ENCODE measurements at regions not wholly inside any gene's neighbourhood (a gene's known extent, or its start where the extent isn't known, plus 50 kb on each side); places are given as distances from the start of the nearest gene placed in this dataset.
A peak's percentile ranks its signal among the peaks of the same experiment; 100 is the strongest.
"Not testable (repeated sequence)": the region's sequence is repeated elsewhere in the genome, so short reads cannot be mapped to it uniquely, and the experiment has no call there.

GRCh38 chr10:10734356-10735064 is 283.2 kb upstream of the CELF2 start:
- no peak for DNase-seq

- DNase-seq: no peak
Measured at GRCh38 chr10:10745291-10745690, 272.4 kb upstream of the CELF2 start.

- no peak for DNase-seq
Measured at GRCh38 chr10:10755490-10755889, 262.2 kb upstream of the CELF2 start.

DNA sequence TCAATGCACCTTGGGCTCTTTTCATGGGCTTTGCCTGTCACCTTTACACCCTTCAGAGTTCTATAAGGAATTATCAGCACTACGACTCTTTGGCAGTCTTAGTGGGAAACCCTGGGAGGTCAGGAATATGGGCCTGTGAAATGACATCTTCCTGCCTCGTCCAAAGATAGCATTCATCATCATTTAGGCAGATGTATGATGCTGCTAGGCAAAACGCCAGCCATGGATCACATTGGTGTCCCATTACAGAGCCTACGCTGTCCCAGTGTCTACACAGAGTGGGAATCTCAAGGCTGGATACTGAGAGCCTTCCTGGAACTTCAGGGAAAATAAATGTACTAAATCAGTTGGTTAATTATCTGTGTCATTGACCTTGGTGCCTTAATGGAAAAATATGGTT is 259.4 kb upstream of the CELF2 start:
- DNase-seq: no peak

GRCh38 chr10:10759806-10760205 is 257.9 kb upstream of the CELF2 start:
- not testable (repeated sequence) for DNase-seq

DNA sequence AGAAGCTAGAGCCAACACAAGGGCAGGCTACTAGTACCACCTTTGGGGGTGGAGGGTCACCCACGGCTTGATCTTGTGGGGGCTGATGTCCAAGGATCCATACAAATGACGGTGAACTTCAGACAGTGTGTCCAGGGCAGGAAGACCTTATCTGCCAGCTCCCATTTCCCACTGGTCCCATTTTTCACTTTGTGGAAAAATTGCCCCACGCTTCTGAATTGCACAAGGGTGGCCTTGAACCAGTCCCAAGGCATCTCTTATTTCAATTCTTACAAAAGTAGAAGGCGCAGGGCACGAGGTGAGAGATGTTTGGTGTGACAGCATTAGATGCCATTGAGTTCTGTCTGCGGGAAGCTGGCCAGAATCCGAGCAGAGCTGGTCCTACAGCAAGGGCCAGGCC is 252.7 kb upstream of the CELF2 start:
- DNase-seq: no peak

DNA sequence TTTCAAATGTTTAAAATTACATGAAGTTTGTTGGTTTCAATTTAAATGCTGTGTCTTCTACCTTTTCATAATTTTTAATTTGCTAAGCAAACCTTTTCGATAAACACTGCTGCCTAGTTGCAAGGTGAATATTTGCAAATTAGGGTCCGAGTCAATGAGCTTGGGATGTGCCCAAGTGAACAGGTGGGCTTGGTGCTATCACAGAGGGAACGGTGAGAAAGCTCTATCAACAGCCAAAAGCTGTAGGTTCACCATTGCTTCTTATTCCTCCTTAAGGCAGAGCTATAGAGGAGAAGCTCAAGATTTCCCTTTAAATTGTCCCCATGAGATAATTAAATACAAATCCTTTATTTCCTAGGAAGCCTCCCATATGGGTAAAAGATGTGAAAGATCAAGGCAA is 245.3 kb upstream of the CELF2 start:
- DNase-seq: no peak

GRCh38 chr10:10772874-10773508 is 244.7 kb upstream of the CELF2 start:
- no peak for DNase-seq

DNA sequence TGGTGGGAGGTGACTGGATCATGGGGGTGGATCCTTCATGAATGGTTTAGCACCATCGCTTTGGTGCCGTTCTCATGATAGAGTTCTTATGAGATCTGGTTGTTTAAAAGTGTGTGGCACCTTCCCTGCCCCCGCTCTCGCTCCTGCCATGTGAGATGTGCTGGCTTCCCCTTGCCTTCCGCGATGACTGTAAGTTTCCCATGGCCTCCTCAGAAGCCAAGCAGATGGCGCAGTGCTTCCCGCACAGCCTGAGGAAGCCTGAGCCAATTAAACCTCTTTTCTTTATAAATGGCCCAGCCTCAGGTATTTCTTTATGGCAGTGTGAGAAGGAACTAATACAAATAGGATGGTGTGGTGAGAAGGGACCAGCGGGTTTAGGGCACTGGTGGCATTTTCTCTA is 243.3 kb upstream of the CELF2 start:
- no peak for DNase-seq

DNA sequence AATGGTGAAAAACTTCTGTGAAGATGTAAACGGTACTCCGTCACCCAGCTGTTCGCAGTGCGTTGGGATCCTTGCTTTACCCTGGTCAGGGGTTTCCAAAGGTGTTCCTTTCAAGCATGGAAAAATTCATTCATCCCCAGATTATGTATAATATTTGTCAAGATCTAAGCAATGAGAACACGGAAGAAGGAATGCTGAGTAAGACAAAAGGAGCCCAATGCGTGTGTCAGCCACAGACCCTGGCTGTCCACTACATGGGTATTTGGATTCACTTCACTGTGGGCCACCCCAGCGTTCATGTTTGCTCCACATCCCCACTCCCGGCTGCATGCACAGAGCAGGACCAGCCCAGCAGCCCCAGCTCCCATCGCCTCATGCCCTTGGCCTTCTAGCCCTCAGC is 241.3 kb upstream of the CELF2 start:
- no peak for DNase-seq

DNA sequence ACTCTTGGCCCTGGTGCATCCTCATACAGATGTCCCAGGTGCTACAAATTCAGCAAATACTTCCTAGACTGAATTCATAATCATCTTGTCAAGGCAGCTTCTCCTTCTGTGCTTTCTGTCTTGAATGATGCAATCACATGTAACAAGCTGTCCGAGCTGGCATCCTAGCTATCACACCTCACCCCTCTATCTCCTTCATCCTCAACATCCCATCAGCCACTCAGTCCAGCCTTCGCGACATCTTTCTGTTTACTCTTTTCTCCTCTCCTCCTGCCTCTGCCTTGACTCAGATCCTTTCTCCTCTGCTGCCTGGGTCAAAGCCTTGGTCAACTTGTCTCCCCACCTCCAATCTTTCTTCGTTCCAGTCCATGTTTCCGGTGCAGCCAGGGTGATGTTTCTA is 240.4 kb upstream of the CELF2 start:
- DNase-seq: no peak

GRCh38 chr10:10777723-10778122 is 239.9 kb upstream of the CELF2 start:
- DNase-seq: no peak

GRCh38 chr10:10778959-10779358 is 238.7 kb upstream of the CELF2 start:
- no peak for DNase-seq

GRCh38 chr10:10779511-10779910 is 238.2 kb upstream of the CELF2 start:
- DNase-seq: no peak

GRCh38 chr10:10780746-10781145 is 236.9 kb upstream of the CELF2 start:
- no peak for DNase-seq

GRCh38 chr10:10782603-10783002 is 235.1 kb upstream of the CELF2 start:
- DNase-seq: peak; percentile 29

DNA sequence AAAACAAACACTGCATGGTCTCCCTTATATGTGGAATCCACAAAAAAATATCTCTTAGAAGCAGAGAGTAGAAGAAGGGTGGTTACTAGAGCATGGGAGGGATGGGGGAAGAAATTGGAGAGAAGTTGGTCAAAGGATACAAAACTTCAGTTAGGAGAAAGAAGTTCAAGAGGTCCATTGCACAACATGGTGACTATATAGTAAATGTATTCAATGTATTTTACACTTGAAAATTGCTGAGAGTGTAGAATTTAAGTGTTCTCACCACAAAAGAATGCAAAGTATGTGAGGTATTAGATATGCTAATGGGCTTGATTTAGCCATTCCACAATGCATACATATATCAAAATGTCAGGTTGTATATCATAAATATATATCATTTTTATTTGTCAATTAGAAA is 232.0 kb upstream of the CELF2 start:
- no peak for DNase-seq

DNA sequence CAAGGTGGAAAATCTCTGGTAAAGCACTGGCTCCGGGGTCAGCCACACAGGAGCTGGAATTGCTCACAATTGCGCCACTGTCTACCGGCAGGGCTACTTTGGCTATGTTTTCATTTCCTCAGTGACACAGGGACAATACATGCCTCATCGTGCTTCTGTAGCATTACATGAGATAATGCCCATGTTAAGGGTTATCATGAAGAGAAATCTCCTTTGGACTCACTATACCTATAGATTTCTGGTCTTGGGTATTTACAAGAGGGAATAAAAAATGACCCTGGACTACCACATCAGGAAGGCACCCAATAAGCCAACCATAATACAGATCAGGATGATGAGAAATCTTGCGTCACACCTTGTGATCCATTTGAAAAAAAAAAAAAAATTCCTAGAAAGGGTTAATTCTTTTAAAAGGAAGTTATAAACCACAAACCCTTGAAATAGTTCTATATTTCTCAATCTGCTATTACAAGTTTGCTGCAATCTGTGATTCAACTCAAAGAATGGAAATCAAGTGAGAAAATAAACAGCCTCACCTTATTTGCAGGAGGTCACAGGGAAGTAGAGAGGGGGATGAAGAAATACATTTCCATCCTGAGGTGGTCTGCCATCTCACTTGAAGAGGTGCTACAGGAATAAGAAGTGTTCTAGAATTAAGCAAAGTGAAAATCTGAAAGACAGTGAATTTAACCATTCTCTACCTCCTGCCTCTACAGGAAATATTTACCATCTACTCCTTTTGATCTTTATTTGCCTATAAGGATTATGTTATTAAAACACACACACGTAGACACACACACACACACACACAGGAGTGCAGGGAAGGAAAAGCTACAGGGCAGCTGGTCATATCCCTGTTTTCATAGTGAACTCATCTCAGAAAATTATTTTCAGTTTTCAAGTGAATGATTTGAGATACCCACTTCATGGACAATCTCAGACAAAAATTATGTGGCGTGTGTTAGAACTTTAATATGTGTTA is 231.3 kb upstream of the CELF2 start:
- DNase-seq: no peak

DNA sequence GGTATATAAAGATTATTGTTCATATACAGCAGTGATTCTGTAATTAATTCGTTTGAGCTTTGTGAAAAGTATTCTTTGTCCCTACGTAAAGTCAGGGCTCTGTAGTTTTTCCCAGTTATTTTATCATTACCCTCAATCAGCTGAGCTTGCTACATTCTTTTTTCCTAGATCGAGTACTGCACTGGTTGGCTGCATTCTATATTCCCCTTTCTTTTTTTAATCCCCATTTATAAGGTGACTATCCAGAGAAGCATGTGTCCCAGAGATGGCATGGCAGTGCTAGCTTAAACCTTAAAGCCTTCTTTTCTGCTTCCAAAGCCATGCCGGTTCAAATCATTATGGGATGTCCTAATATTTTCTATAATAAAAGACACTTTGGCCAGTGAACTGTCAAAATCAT is 230.1 kb upstream of the CELF2 start:
- DNase-seq: no peak

- DNase-seq: no peak
Measured at GRCh38 chr10:10788761-10789160, 228.9 kb upstream of the CELF2 start.

DNA sequence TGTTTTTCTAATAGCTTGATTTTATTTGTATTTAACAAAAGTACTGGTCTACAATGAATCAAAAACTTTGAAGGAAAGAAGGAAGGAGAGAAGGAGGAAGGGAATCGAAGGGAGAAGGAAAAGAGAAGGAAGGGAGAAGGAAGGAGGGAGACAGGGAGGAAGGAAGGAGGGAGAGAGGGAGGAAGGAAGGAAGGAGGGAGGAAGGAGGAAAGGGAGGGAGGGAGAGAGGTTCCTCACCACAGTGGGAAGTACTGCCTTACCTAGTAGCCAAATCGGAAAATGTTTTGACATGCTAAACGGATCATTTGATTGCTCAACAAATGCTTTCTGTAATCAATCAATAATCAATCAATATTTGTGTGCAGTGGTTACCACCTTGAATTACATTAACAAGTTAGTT is 225.8 kb upstream of the CELF2 start:
- DNase-seq: no peak

DNA sequence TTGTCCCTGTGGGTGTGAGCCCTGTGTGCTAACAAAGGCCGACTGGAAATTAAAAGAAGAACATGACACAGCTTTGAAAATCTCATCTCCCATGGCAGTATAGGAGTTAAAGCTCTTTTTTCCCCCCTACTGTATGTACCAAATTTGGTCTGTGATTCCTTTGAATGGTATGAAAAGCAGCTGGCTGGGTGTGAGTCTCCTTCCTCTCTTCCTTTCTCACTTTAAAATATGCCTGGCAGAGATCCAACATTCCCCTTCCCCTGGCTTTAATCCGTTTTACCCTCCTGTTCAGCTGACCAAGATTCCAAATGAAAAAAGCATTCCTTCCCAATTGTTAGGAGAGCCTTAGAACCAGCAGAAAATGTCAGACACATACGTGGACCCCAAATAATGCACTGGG is 225.0 kb upstream of the CELF2 start:
- no peak for DNase-seq

DNA sequence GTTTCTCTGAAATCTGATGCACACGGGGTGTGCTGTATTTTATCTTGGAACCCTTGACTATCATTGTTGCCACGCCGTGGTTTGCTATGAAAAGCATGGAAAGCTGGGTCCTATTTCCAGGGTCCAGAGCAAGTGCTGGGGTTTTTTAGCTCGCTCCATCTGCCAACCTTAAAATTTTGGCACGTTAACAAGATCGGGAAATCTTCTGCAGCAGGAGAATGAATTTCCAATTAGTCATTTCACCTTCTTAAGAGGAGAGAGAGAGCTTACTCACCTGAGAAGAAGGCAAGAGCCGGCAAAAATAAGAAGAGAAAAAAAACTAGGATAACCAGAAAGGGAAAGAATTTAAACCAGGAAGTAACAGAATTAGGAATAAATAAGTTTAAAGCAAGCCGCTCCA is 223.6 kb upstream of the CELF2 start:
- no peak for DNase-seq

- no peak for DNase-seq
Measured at GRCh38 chr10:10794791-10795191, 222.9 kb upstream of the CELF2 start.
